GM18909 (cell line): ENCODE measurements at regions not wholly inside any gene's neighbourhood (a gene's known extent, or its start where the extent isn't known, plus 50 kb on each side); places are given as distances from the start of the nearest gene placed in this dataset.

Experiments used
- ATAC-seq: cut with Tn5 transposase; IDR thresholded peaks from one replicate; pipeline ENCODE4 v1.9.1; 2021; ENCODE audit warnings: mild to moderate bottlenecking; ENCODE audit not compliant: unreplicated experiment, poor library complexity

DNA sequence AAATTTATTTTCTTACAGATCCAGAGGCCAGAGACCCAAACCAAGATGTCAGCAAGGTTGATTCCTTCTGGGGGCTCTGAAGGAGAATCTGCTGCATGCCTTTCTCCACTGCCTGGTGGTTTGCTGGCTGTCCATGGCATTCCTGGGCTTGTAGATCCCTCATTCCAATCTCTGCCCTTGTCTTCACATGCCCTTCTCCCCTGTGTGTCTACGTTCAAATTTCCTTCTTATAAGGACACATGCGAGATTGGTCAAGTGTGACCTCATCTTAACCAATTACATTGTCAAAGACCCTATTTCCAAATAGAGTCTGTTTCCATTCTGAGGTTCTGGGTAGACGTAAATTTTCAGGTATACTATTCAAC lies 84.5 kb upstream of the RAI14 start:
- ATAC-seq = no peak

DNA sequence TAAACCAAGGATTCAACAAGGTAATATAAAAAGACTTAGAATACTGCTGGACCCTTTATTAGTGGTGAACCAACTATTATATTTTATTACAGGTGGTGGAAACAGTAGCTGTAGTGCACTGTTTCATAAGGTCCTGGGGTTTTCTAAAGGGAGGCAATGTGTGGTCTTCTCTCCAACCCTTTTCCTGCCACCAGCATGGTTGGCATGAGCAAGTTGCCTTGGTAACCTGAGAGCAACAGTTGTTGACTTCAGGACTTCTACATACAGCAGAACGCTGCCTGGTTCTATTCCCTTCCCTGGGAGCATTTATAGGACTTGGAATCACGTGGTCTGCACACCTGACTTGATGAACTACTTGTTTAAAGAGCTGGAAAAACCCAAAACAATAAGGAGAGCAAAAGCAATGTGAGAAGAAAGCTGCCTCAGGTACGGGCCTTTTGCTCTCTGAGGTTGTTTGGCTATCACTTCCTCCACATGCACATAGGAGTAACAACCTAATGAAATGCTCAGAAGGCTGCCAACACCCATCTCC lies 81.1 kb upstream of the RAI14 start:
- no peak for ATAC-seq

DNA sequence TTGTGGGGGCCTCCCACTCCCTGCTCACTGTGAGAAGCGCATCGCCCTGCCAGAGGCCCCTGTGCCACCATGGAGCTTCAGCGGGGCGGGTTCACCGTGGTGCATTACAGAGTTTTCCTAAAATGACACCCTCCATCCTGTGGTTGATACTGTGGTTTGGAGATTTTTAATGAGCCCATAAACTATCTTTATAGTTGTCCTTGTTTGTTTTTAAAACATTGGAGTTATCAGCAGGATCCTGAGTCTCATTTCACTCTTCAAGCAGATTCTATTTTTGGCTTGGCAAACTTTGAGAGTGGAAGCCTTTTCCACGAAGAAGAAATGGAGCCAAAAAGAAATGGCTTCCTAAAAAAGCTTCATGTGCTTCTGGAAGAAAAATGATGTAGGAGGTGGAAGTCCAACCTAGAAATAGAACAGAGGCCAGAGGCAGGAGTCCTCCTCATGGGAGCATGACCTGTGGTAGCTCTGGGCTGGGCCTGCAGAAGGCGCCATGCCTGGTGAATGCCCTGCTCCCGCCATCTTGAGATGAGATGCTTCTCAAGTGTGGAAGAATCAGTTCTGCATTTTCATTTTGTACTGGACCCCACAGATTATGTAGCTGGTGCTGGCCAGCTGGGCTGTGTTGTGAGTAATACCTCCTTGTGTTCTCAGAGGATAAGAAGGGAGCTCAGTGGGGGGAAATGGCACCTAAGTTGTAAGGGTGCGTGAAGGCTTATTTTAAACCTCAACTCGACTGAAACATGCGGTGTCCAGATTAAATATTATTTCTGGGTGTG lies 79.0 kb upstream of the RAI14 start:
- no peak for ATAC-seq

DNA sequence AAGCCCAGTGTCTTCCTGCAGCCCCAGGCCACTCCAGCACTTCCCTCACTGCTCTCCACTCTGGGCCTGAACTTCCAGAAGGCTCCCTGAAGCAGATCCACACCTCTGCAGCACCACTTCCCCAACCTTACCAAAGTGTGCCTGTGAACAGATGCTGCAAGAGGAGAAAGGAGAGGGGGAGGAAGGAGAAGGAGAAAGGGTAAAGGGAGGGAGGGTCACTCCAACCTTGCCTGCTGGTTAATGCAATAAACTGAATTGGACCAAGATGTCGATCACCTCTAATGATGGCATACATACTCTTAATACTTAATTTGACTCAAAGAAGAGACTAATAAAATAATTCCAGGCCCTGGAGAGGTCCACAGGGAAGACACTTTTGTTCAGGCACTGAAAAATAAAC lies 77.2 kb upstream of the RAI14 start:
- ATAC-seq = no peak

GRCh38 chr5:34580983-34581382 lies 75.1 kb upstream of the RAI14 start:
- ATAC-seq = no peak

DNA sequence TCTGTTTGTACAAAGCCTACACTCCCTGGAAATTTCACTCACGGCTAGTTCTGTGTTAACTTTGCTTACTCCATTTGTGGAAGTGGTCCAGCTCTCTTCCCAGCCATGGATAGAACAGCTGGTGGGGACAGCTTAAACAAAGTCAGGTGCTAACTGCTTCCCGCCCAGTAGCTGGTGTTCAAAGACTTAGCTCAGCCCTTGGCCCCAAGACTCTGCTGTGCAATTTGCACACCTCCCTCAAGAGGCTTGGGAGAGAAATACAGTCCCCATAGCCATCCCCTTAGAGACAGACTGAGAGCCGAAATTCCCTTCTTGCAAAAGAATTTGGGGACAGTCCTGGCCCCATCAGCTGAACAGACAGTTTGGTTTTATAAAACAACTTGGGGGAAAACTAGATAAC lies 73.8 kb upstream of the RAI14 start:
- no peak for ATAC-seq

DNA sequence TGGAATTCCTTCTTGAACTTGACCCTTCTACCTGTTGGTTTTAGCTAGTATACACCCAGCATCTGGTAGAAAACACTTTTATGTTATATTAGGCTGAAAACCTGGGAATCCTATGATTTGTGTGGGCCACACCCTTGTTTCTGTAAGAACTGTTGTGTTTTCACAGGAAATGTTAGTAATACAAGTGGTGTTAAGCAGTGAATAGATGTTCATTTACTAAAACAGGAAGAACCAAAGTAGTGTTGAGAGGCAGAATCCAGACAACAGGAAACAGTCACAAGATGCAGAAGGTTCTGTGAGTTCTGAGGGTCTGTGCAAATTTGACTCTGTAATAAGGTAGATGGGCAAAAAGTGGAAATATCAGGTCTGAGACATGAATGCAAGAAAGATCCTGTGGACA lies 73.0 kb upstream of the RAI14 start:
- no peak for ATAC-seq

GRCh38 chr5:34584165-34584564 lies 72.0 kb upstream of the RAI14 start:
- ATAC-seq = no peak

DNA sequence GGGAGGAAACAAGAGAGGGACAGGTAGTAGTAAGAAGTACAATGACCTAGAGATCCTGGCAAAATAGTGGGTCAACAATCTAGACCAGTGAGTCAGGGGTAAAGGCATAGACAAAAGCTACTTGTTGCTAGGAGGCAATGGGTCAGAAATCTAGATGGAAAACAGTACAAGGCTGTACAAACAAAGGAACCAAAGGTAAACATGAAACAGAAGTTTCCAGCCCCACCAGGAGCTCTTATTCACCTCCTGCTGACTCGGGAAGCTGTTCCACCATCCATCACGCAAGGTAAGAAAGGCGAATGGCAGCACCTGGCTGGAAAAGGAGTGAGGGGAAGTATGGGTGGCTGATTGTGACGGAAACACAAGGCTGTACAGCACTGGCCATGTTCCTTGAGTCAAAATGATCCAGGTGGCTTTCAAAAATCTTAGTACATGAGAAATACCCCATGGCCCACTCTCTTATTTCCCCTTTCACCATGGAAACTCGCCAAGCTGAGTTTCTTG lies 70.5 kb upstream of the RAI14 start:
- no peak for ATAC-seq

GRCh38 chr5:34586117-34586885 lies 69.8 kb upstream of the RAI14 start:
- ATAC-seq = no peak

DNA sequence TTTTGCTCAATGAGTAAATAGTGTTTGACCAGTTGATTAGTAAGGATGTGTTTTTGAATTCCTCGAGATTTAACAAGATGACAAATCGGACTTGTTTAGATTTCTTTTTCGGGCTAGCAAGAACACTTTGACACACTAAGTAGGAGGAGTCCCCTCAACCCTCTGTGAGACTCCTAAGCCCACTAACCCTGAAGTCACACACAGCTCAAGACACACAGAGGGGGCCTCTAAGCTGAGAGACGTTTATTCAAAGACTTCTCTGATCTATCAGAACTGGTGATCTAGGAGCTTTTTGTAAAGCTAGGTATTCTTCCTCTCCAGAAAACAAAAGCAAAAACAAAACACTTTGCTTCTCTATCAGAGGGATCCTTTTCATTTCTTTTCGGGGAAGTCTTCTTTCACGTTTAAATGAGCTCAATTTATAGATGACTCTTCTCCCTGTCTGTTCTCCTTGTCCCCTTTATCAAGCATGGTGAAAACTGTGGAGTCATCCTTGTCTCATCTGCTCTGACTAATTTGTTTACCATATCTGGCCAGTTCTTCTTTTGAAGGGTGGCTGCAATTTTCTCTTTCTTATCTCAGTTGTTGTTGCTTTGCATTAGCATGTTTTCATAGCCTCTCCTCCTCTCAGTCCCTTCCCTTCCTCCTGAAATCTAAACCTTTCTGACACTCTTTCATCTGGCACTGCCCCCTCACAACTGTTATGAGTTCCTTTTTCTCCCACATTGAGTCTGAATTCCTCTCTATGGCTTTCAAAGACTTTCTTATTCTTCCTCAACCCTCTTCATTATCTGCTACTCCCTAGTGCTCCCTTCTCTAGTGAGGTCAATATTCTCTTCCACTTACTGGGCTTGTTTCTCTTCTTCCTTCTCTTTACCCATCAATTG lies 68.5 kb upstream of the RAI14 start:
- ATAC-seq = no peak

- no peak for ATAC-seq
Measured at GRCh38 chr5:34589832-34590231, 66.3 kb upstream of the RAI14 start.

- no peak for ATAC-seq
Measured at GRCh38 chr5:34591723-34592122, 64.4 kb upstream of the RAI14 start.

GRCh38 chr5:34597034-34598027 lies 58.8 kb upstream of the RAI14 start:
- no peak for ATAC-seq

- no peak for ATAC-seq
Measured at GRCh38 chr5:34598177-34598794, 57.8 kb upstream of the RAI14 start.

- no peak for ATAC-seq
Measured at GRCh38 chr5:34599471-34600117, 56.5 kb upstream of the RAI14 start.

DNA sequence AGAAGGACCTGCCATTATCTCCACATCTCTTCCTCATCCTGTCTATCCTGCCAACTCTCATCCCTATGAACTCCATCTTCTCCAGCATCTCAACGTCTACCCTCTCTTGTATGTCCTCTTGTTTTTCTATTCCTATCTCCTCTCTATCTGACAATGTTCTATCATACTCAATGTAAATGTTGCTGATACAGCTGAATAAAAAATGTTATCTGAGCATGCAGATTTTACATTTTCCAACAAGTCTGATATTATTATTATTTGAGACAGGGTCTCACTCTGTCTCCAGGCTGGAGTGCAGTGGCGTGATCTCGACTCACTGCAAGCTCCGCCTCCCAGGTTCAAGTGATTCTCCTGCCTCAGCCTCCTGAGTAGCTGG lies 56.0 kb upstream of the RAI14 start:
- ATAC-seq = no peak

DNA sequence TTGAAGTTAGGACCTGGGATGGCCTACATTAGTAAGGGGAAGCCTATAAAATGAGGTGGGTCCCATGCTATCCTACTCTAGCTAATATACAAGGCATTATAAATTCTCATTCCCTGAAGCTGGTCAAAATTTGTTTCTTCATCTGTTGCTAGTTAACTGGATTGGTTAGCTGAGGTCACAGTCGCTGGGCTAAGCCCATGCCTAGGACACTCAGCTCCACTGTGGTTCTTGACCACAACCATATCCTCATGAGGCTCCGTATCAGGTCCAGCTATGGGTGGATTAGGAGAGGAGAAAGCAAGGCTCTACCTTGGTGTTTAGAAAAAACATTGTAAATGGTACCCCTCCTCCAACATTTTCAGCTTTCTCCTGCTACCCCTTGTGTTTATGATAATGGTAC lies 52.8 kb upstream of the RAI14 start:
- ATAC-seq = no peak
